HG03558 (cell line): ENCODE measurements at regions not wholly inside any gene's neighbourhood (a gene's known extent, or its start where the extent isn't known, plus 50 kb on each side); places are given as distances from the start of the nearest gene placed in this dataset.

Experiments used
- ATAC-seq: cut with Tn5 transposase; IDR thresholded peaks from one replicate; pipeline ENCODE4 v1.9.1; 2021; ENCODE audit warnings: moderate number of reproducible peaks; ENCODE audit not compliant: unreplicated experiment; ENCODE audit errors: extremely low read depth

- ATAC-seq: no peak
These were observed 249.2 kb downstream of the TXNL1 start for GRCh38 chr18:56389190-56389589.

- ATAC-seq: no peak
These were observed 249.8 kb downstream of the TXNL1 start for GRCh38 chr18:56388571-56388970.

- no peak for ATAC-seq
These were observed 251.5 kb downstream of the TXNL1 start for GRCh38 chr18:56386856-56387255.

DNA sequence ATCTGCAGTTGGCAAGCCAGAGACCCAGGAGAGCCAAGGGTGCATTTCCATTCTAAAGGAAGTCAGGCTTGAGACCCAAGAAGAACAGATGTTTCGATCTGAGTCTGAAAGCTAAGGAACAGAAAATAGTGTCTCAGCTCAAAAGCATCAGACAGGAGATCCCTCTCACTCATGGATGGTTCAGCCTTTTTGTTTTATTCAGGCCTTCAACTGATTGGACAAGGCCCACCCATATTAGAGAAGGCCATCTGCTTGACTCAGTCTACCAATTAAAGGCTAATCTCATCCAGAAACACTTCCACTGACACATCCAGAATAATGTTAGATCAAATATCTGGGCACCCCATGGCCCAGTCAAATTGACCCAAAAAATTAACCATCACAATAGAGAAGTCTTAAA, 255.0 kb downstream of the TXNL1 start:
- no peak for ATAC-seq

DNA sequence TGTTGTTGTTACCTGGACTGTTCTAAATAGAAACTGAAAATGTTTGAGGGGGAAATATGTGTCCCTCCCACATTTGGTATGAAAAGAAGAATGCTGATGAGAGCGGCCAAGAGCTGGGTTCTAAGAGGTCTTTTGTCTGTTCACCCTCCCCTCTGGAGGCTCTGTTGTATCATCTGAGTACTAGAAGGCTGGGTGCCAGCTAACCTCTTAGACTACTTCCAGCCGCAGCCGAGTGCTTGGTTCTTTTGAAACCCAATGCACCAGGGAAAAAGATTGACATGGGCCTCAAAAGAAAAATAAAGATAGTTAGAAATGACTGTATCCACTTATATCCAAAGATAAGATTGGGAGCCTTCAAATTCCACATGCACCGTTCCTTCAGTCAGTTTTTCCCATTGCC, 255.9 kb downstream of the TXNL1 start:
- no peak for ATAC-seq

GRCh38 chr18:56381196-56381595, 257.2 kb downstream of the TXNL1 start:
- ATAC-seq: no peak

DNA sequence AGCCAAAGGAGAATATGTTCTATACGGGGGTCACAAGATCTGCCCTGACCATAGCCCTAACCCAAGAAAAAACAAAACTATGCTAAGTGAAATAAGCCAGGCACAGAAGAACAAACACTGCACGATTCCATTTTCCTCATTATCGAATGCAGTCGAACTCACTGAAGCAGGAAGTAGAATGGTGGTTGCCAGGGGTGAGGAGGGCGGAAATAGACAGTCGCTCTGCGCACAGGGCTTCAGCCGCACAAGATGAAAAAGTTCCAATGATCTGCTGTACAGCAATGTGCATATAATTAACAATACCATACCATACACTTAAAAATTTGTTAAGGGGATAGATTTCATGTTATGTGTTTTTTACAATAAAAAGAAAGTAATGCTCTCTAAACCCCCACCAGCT, 257.7 kb downstream of the TXNL1 start:
- no peak for ATAC-seq

- no peak for ATAC-seq
These were observed 259.1 kb downstream of the TXNL1 start for GRCh38 chr18:56379256-56379655.

GRCh38 chr18:56377231-56377630, 261.2 kb downstream of the TXNL1 start:
- no peak for ATAC-seq

- no peak for ATAC-seq
These were observed 264.3 kb downstream of the TXNL1 start for GRCh38 chr18:56374007-56374655.

DNA sequence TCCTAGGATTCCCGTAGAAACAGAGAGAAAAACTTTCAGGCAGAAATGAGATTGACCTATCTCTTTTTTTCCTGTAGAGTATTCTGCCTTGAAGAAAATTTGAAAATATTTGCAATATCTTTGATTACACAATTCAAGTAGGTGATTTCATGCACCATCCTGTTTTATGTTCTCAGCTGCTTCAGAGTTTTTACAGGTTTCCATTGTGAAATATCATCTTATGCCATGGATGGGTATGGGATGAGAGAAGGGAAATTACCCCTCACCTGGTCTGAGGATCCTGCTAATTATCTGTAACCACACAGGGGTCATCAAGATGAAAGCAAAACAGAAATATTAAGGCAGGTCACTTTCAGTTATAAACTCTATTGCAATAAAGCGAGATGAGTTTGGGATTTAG, 264.8 kb downstream of the TXNL1 start:
- ATAC-seq: no peak

DNA sequence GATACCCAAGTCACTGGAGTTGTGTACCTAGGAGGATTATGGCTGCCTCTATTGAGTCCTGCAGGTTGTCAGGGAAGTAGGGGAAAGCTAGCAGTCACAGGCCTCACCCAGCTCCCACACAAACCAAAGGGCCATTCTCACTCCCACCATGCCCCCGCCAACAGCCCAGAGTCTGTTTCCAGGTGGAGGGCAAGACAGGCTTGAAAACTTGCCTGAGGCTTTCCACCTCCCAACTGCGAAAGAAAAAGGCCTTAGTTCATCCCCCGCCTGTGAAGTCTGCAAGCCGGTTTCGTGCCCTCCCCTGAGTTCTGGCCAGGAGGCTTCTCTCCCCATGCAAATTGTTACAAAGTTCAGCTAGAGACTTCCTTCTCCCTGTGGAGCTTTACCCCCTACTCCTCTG, 270.3 kb downstream of the TXNL1 start:
- ATAC-seq: no peak

DNA sequence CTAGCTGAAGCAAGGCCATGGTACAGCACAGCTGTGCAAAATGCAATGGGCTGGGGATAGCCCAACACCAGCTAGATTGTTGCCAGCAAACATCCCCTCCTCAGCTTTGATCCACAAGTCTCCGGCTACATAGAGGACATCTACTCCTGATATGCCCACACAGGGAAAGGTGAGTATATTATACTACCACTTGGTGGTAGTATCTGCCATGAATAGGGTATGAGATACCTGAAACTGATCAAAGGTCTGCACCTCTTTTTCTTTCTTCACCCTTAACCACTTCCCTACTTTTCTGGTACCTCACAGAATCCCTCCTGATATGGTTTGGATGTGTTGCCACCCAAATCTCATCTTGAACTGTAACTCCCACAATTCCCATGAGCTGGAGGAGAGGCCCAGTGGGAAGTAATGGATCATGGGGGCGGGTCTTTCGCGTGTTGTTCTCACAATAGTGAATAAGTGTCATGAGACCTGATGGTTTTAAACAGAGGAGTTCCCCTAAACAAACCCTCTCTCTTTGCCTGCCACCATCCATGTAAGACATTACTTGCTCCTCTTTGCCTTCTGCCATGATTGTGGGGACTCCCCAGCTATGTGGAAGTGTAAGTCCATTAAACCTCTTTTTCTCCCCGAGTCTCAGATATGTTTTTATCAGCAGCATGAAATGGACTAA, 279.6 kb downstream of the TXNL1 start:
- no peak for ATAC-seq

- ATAC-seq: no peak
These were observed 284.6 kb downstream of the TXNL1 start for GRCh38 chr18:56353663-56354260.

DNA sequence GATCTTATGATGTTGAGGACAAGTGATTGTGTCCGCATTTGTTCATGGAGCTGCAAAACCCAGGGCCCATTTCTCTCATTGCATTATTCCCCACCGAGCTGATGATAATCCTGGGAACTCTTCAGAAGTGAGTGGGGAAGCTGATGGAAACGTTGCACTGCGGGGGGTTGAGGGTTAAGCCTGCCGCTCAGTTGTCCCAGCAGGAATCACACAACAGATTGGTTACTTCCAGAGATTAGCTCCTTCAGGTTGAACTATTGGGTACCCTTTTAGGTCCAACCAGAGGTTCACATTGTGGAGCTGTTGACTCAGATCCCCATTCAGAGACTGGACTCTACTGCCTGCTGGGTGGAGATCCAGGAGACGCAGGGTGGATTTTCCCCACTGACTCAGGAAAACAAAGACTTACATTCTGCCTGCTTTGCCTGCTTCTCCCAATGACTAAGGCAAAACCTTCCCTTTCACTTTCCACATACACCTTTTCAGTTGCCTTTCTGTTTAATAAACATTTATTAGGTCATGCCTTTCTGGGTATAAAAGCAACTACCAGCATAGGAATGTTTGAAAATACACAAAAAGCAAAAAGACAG, 286.4 kb downstream of the TXNL1 start:
- no peak for ATAC-seq

GRCh38 chr18:56337507-56337906, 300.9 kb downstream of the TXNL1 start:
- no peak for ATAC-seq

GRCh38 chr18:56333839-56334238, 304.6 kb downstream of the TXNL1 start:
- no peak for ATAC-seq

DNA sequence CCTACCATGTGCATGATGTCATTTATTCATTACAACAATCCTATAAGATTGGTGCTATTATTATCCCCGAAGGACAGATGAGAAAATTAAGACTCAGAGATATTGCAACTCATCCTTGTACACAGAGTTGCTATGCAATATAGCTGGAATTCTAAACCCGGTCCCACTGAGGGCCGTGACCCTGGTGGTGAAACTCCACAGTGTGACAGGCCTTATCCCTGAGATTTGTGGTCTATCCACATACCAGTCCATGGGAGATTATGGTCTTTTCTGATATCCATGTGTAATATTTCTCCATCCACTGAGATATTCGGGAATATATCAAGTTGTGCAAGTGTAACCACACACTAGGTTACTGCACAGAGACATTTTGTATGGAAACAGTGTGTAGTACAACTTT, 305.2 kb downstream of the TXNL1 start:
- ATAC-seq: no peak

DNA sequence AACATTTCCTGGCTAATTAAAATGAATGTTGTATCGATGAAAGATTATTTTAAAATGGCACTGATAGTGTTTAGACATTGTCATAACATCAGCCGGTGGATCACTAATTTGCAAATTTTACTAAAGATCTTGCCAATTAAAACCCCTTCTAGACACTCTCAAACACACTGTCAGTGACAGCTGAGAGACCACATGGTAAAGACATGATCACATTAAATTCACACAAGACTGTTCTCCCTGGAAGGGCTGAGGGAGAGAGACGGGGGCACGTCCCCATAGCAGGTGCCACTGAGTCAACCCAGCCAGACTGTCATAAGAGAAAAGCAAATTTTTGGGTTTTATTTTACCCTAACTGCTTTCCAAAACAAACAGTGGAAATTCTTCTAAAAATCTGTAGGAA, 306.0 kb downstream of the TXNL1 start:
- no peak for ATAC-seq

DNA sequence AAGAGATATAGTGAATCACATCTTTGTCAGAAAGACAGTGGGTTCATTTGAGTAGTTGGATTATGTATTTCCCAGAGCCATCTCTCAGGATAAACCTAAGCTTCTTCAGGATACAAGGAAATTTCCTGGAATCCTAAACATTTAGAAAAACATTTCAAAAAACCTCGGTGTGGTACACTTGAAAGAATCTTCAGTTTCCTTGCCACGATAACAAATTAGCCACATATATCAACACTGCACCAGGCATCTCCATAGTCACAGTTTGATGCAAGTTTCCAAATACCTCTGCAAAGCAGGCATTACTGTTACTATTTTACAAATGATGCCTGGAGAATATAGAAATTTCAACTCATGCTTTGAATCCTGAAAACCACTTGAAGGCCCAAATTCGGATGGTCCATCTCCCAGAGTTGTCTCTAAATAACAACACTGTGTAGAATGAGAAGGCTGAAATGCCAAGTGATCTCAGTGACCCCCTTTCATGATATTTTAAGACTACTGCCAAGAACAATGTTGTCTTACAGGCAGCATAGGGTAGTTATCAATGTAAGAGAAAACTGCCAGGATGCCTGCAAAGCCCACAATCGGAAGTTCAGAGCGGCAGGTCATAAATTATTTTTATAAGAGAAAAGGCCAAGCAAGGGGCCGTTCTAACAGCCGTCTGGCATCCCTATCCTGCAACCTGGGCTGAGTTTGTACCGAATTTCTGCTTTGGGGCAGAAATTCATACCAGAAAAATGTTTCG, 307.9 kb downstream of the TXNL1 start:
- ATAC-seq: no peak

- ATAC-seq: no peak
These were observed 308.9 kb downstream of the TXNL1 start for GRCh38 chr18:56329536-56329935.
